ENCODE measurements at regions not wholly inside any gene's neighbourhood (a gene's known extent, or its start where the extent isn't known, plus 50 kb on each side); places are given as distances from the start of the nearest gene placed in this dataset.

DNA sequence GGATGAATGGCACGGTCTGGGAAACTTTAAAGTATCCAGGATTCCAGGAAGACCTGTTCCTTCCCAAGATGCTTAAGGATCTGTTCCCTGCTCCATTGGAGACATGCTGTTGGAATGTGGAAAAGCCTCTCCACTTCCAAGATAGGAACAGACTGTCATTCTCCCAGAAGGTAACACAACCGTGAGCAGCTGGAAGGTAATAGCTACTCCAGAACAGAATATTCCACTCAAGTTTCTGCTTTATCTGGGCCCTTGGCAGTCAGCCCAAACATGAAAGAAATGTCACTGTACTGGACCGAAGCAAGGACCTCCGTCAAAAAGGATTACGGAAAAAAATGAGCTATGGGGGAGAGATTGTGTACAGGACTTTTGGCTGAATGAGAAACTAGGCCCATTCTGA, 420.9 kb upstream of the NBEA start:
- TF ChIP-seq, protein P1, sequence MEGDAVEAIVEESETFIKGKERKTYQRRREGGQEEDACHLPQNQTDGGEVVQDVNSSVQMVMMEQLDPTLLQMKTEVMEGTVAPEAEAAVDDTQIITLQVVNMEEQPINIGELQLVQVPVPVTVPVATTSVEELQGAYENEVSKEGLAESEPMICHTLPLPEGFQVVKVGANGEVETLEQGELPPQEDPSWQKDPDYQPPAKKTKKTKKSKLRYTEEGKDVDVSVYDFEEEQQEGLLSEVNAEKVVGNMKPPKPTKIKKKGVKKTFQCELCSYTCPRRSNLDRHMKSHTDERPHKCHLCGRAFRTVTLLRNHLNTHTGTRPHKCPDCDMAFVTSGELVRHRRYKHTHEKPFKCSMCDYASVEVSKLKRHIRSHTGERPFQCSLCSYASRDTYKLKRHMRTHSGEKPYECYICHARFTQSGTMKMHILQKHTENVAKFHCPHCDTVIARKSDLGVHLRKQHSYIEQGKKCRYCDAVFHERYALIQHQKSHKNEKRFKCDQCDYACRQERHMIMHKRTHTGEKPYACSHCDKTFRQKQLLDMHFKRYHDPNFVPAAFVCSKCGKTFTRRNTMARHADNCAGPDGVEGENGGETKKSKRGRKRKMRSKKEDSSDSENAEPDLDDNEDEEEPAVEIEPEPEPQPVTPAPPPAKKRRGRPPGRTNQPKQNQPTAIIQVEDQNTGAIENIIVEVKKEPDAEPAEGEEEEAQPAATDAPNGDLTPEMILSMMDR (conservative IDR thresholded peaks at IDR 0.05; ENCODE audit: control insufficient read depth, insufficient read depth, low read depth, low read length), result no peak
- no peak overlapping the region for H3K4me3 ChIP-seq (ENCODE audit: control insufficient read depth, low read depth, low read length)
- DNase-seq (ENCODE audit: low read depth), result no peak

DNA sequence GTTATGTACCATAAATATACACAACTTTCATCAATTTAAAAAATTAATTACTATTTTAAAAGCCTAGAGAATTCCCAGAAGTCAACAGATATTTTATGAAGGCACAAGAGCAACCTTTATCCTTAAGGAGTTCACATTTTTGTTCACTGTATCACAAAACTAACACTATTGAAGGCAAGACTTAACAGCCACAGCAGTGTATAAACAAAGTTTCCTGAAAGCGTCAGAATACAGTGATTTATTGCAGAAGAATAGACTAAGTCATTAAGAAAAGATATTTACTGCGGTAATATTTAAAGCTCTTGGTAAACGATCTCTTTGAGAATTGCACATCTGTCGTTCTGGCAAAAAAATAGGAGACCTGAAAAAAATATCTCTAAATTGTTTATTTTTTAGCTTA, 419.3 kb upstream of the NBEA start:
- DNase-seq (ENCODE audit: low read depth), result no peak
- H3K4me3 ChIP-seq (ENCODE audit: control insufficient read depth, low read depth, low read length), result no peak overlapping the region
- TF ChIP-seq, protein P1 (conservative IDR thresholded peaks at IDR 0.05; ENCODE audit: control insufficient read depth, insufficient read depth, low read depth, low read length), result no peak

DNA sequence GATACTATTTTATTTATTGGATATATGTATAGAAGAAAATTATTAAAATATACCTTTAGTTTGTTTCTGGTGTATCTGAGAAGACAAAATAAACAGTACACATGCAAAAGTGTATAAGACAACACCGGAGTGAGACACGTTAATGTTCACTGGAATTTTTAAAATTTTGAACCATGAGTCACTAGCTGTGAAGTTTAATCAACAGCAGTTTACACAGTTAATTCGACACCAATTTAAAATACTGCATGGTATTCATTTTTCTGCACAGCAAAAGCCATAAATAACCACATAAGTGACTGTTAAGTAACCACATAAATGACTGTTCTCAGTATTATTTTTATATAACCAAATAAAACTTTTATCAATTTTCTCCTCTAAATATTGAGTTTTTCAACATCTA, 418.7 kb upstream of the NBEA start:
- TF ChIP-seq, protein P1 (conservative IDR thresholded peaks at IDR 0.05; ENCODE audit: control insufficient read depth, insufficient read depth, low read depth, low read length), result no peak
- DNase-seq (ENCODE audit: low read depth), result no peak
- no peak overlapping the region for H3K4me3 ChIP-seq (ENCODE audit: control insufficient read depth, low read depth, low read length)

DNA sequence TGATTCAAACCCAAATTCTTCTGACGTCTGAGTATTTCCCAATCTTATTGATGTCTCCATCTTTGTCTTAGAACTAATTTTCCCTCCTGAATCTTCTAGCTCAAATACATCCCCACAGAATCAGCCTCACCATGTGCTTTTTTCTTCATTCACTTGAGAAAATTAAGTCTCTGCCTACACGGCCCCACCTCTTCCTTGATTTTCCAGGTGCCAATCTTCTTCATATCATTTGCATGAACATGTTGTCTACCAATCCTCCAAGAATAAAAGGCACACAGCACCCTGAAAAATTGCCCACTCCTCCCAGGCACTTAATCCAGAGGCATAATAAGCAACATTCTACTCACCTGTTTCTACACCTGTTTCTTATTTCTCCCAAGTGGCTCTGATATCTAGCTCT, 408.1 kb upstream of the NBEA start:
- H3K4me3 ChIP-seq (ENCODE audit: control insufficient read depth, low read depth, low read length), result no peak overlapping the region
- no peak for DNase-seq (ENCODE audit: low read depth)
- TF ChIP-seq, protein P1 (conservative IDR thresholded peaks at IDR 0.05; ENCODE audit: control insufficient read depth, insufficient read depth, low read depth, low read length), result no peak

DNA sequence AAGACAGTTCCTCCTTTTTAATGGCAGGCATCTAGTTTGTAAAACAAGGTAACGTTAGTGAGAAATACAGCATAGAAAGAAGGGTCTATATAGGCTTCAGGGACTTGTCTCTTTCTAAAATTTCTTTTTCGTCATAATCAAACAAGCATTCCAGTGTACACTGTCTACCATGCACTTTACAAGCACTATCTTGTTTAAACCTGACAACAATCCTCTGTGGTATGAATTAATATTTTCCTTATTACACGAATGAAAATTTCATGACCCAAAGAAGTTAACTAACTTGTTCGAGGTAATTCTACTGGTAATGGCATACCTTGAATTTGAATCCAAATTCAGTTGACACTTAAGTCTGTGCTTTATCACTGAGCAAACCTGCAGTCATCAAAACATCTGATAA, 399.7 kb upstream of the NBEA start:
- no peak overlapping the region for H3K4me3 ChIP-seq (ENCODE audit: control insufficient read depth, low read depth, low read length)
- DNase-seq (ENCODE audit: low read depth), result no peak
- TF ChIP-seq, protein P1 (conservative IDR thresholded peaks at IDR 0.05; ENCODE audit: control insufficient read depth, insufficient read depth, low read depth, low read length), result no peak

DNA sequence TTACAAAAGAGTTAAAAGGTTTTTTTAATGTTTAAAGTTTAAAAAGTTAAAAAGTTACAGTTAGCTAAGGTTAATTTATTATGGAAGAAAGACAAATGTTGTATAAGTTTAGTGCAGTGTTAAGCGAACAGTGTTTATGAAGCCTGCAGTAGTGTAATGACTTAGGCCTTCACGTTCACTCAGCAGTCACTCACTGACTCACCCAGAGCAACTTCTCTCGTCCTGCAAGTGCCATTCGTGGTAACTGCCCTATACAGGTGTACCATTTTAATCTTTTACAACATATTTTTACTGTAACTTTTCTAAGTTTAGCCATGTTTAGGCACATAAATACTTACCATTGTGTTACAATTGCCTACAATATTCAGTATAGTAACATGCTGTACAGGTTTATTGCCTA, 398.2 kb upstream of the NBEA start:
- no peak for DNase-seq (ENCODE audit: low read depth)
- TF ChIP-seq, protein P1 (conservative IDR thresholded peaks at IDR 0.05; ENCODE audit: control insufficient read depth, insufficient read depth, low read depth, low read length), result no peak
- H3K4me3 ChIP-seq (ENCODE audit: control insufficient read depth, low read depth, low read length), result no peak overlapping the region

DNA sequence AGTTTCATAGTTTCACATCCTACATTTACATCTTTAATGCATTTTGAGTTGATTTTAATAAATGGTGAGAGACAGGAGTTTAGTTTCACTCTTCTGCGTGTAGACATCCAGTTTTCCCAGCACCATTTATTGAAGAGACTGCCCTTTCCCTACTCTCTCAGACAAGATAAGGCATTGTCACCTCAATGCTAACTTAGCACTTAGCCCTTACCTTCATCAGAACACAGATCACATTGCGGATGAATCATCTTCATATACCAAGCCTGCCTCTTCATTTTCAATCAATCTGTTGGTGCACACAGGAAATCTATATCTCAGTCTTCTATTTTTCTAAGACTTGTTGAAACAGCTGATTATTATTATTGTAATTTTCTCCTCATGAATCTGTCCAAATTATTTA, 396.6 kb upstream of the NBEA start:
- TF ChIP-seq, protein P1 (conservative IDR thresholded peaks at IDR 0.05; ENCODE audit: control insufficient read depth, insufficient read depth, low read depth, low read length), result no peak
- no peak overlapping the region for H3K4me3 ChIP-seq (ENCODE audit: control insufficient read depth, low read depth, low read length)
- no peak for DNase-seq (ENCODE audit: low read depth)
